ENCODE measurements at regions not wholly inside any gene's neighbourhood (a gene's known extent, or its start where the extent isn't known, plus 50 kb on each side); places are given as distances from the start of the nearest gene placed in this dataset.

- TF ChIP-seq CTCF (IDR thresholded peaks at IDR 0.05; ENCODE audit: control extremely low read depth, extremely low read depth, low read depth, missing control alignments): no peak
- ChIA-PET POLR2A (no interaction called here), CTCF (interaction anchor here (1.6 to 2.9 kb wide), 3 partner anchors 12 to 118 kb away, joined by 5 to 10 read pairs (median 7); no protein-coding TSS in a partner anchor)
- no peak for DNase-seq (ENCODE audit: extremely low spot score)
These were observed 49.7 kb upstream of the RCC2 start for GRCh38 chr1:17488995-17489767.
